HG03565 (cell line): ENCODE measurements at regions not wholly inside any gene's neighbourhood (a gene's known extent, or its start where the extent isn't known, plus 50 kb on each side); places are given as distances from the start of the nearest gene placed in this dataset.
"Not testable (repeated sequence)": the region's sequence is repeated elsewhere in the genome, so short reads cannot be mapped to it uniquely, and the experiment has no call there.

Experiments
- ATAC-seq: cut with Tn5 transposase; IDR thresholded peaks from one replicate; pipeline ENCODE4 v1.9.1; 2021; ENCODE audit warnings: mild to moderate bottlenecking, moderate library complexity; ENCODE audit not compliant: unreplicated experiment

- ATAC-seq = no peak
Observed at GRCh38 chr5:13250464-13251291, 693.8 kb downstream of the DNAH5 start.

- no peak for ATAC-seq
Observed at GRCh38 chr5:13249854-13250253, 694.6 kb downstream of the DNAH5 start.

- ATAC-seq = no peak
Observed at GRCh38 chr5:13248253-13248652, 696.2 kb downstream of the DNAH5 start.

- no peak for ATAC-seq
Observed at GRCh38 chr5:13246053-13246452, 698.4 kb downstream of the DNAH5 start.

- ATAC-seq = no peak
Observed at GRCh38 chr5:13244151-13244550, 700.3 kb downstream of the DNAH5 start.

- no peak for ATAC-seq
Observed at GRCh38 chr5:13227513-13227912, 717.0 kb downstream of the DNAH5 start.

GRCh38 chr5:13218518-13218917 is 726.0 kb downstream of the DNAH5 start:
- no peak for ATAC-seq

- no peak for ATAC-seq
Observed at GRCh38 chr5:13217636-13218035, 726.9 kb downstream of the DNAH5 start.

GRCh38 chr5:13215806-13216205 is 728.7 kb downstream of the DNAH5 start:
- no peak for ATAC-seq

GRCh38 chr5:13215370-13215769 is 729.1 kb downstream of the DNAH5 start:
- no peak for ATAC-seq

- no peak for ATAC-seq
Observed at GRCh38 chr5:13214182-13214581, 730.3 kb downstream of the DNAH5 start.

GRCh38 chr5:13212886-13213285 is 731.6 kb downstream of the DNAH5 start:
- no peak for ATAC-seq

GRCh38 chr5:13211064-13211463 is 733.4 kb downstream of the DNAH5 start:
- ATAC-seq = no peak

GRCh38 chr5:13207112-13207511 is 737.4 kb downstream of the DNAH5 start:
- ATAC-seq = no peak

- ATAC-seq = no peak
Observed at GRCh38 chr5:13201022-13201421, 743.5 kb downstream of the DNAH5 start.

GRCh38 chr5:13198226-13198625 is 746.3 kb downstream of the DNAH5 start:
- ATAC-seq = not testable (repeated sequence)

- no peak for ATAC-seq
Observed at GRCh38 chr5:13189532-13189931, 755.0 kb downstream of the DNAH5 start.

GRCh38 chr5:13188371-13188770 is 756.1 kb downstream of the DNAH5 start:
- ATAC-seq = no peak

- no peak for ATAC-seq
Observed at GRCh38 chr5:13187186-13187585, 757.3 kb downstream of the DNAH5 start.

- no peak for ATAC-seq
Observed at GRCh38 chr5:13186177-13186576, 758.3 kb downstream of the DNAH5 start.

GRCh38 chr5:13179407-13180087 is 764.9 kb downstream of the DNAH5 start:
- ATAC-seq = no peak

- no peak for ATAC-seq
Observed at GRCh38 chr5:13143630-13144029, 800.9 kb downstream of the DNAH5 start.
